ENCODE measurements at regions not wholly inside any gene's neighbourhood (a gene's known extent, or its start where the extent isn't known, plus 50 kb on each side); places are given as distances from the start of the nearest gene placed in this dataset.
A peak's percentile ranks its signal among the peaks of the same experiment; 100 is the strongest.

- no peak overlapping the region; the same call in 1 of the 2 replicates for H3K27ac Mint-ChIP-seq
Measured at GRCh38 chr7:144908943-144909556, 73.2 kb upstream of the TPK1 start.

More at GRCh38 chr7:144908943-144909556, 73.2 kb upstream of the TPK1 start:
- no peak overlapping the region for H3K4me3 ChIP-seq
- no peak overlapping the region for H3K4me3 Mint-ChIP-seq
- TF ChIP-seq ETS1 (IDR thresholded peaks at IDR 0.05) (no peak), NANOG (IDR thresholded peaks at IDR 0.05; ENCODE audit: borderline replicate concordance) (no peak), ZNF462 (CRISPR knock-in tag; IDR thresholded peaks at IDR 0.05) (no peak), JUNB (IDR thresholded peaks at IDR 0.05; ENCODE audit: unreplicated experiment) (no peak), REST (IDR thresholded peaks at IDR 0.05; ENCODE audit: unreplicated experiment) (no peak), CTCF (conservative IDR thresholded peaks at IDR 0.05; ENCODE audit: low read depth in 2 of 2) (no peak)
- H2AFZ ChIP-seq: peak overlapping the region; percentile 97
- peaks cover 20% of the 10 kb centered on the region for H3K4me1 ChIP-seq (ENCODE audit: insufficient read depth)
- ATAC-seq (peak; percentile 86), DNase-seq (ENCODE audit: low spot score) (peak; percentile 18)
- peaks cover 4% of the 10 kb centered on the region for H3K27me3 Mint-ChIP-seq (ENCODE audit: insufficient read depth, low read depth, poor library complexity)
- H3K36me3 Mint-ChIP-seq (ENCODE audit: low read depth): peaks cover 3% of the 10 kb centered on the region; the same call in 1 of the 3 replicates
- H3K4me2 ChIP-seq: no peak overlapping the region; the same call in 1 of the 2 replicates
- peaks cover 6% of the 10 kb centered on the region; the same call in 1 of the 2 replicates for H3K9me2 ChIP-seq (ENCODE audit: insufficient read depth)
- no peaks in the 10 kb centered on the region for H4K20me1 ChIP-seq (replicated peaks; ENCODE audit: insufficient read depth)
- peaks cover 6% of the 10 kb centered on the region; the same call in 1 of the 3 replicates for H3K9me3 Mint-ChIP-seq
- H3K27me3 ChIP-seq (ENCODE audit: insufficient read depth): no peaks in the 10 kb centered on the region
- peaks cover 20% of the 10 kb centered on the region for H3K4me1 Mint-ChIP-seq
- H3F3A ChIP-seq (replicated peaks; ENCODE audit: low read depth): no peaks in the 10 kb centered on the region
- no peaks in the 10 kb centered on the region for H3K79me2 ChIP-seq (replicated peaks; ENCODE audit: insufficient read depth)
- H3K27ac ChIP-seq (ENCODE audit: low read depth): no peak overlapping the region
- no peaks in the 10 kb centered on the region for H3K36me3 ChIP-seq (ENCODE audit: insufficient read depth)

All from GM23338 (cell line).